ENCODE measurements at regions not wholly inside any gene's neighbourhood (a gene's known extent, or its start where the extent isn't known, plus 50 kb on each side); places are given as distances from the start of the nearest gene placed in this dataset.

- no peak for TF ChIP-seq CTCF (IDR thresholded peaks at IDR 0.05)
- TF ChIP-seq POLR2AphosphoS5 (IDR thresholded peaks at IDR 0.05): no peak
- no peak for TF ChIP-seq POLR2A (IDR thresholded peaks at IDR 0.05)
Observed at GRCh38 chr10:118114992-118115391, 68.3 kb upstream of the RAB11FIP2 start.

Data from prostate gland (tissue), 2 donors.